ENCODE measurements at regions not wholly inside any gene's neighbourhood (a gene's known extent, or its start where the extent isn't known, plus 50 kb on each side); places are given as distances from the start of the nearest gene placed in this dataset.
"Not testable (repeated sequence)": the region's sequence is repeated elsewhere in the genome, so short reads cannot be mapped to it uniquely, and the experiment has no call there.

DNA sequence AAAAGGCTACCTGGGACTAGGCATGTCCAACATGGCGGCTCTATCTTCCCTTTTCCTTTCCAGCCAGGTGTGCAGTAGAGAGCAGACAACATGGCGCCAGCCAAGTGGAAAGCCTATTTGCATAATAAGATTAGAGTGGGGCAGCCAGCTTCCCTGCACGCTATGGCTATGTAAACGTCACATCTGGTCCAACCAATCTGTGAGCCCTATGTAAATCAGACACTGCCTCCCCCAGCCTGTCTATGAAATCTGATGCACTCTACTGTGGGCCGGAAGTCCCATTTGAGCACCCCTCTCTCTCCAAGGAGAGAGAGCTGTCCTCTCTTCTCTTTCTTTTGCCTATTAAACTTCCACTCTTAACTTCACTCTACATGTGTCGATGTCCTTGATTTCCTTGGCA lies 984.9 kb upstream of the AUTS2 start:
- no peak for DNase-seq (ENCODE audit: low read depth)
- no peak overlapping the region for H3K4me3 ChIP-seq (ENCODE audit: low read depth, low read length)
- no peak for TF ChIP-seq CTCF (IDR thresholded peaks at IDR 0.05; ENCODE audit: insufficient read depth, low read depth, low read length, missing control alignments)

DNA sequence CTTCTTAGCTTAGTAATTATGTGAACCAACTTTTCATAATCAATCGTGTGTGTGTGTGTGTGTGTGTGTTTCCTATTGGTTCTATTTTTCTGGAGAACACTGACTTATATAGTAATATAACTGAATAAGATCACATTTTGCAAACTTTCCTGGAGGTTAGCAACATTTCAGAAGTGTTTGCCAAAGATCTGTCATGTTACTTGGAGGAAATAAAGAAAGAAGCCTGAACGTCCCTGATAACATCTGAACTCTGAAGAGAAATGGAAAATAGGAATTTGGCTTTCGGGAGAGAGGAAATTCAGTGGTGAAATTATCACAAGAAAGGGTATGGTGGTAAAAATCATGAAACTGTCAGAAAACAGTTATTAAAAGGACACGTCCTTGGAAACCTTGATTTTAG lies 984.4 kb upstream of the AUTS2 start:
- TF ChIP-seq CTCF (IDR thresholded peaks at IDR 0.05; ENCODE audit: insufficient read depth, low read depth, low read length, missing control alignments), result no peak
- no peak for DNase-seq (ENCODE audit: low read depth)

GRCh38 chr7:68619526-68619925 lies 978.7 kb upstream of the AUTS2 start:
- TF ChIP-seq CTCF (IDR thresholded peaks at IDR 0.05; ENCODE audit: insufficient read depth, low read depth, low read length, missing control alignments), result no peak
- no peak overlapping the region for H3K4me3 ChIP-seq (ENCODE audit: low read depth, low read length)

More for the DNA sequence above, 984.4 kb upstream of the AUTS2 start:
- no peak overlapping the region for H3K4me3 ChIP-seq (ENCODE audit: low read depth, low read length)

DNA sequence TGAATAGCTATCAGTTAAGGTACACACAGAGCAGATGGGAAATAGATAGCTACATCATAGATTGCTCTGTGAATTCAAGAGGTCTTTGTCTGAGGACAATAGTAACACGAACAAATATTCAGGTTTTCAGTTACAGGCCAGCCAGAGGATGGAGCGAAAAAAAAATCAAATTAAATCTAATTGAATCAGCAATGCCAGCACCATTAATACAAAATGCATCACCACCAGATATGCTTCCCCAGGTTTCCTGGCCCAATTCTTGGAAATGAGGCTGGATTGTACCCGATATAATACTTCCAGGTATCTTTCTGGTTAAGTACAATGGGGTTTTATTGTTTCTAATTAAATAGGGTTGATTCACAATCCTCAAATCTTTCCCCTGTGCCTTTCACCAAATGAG lies 975.8 kb upstream of the AUTS2 start:
- DNase-seq (ENCODE audit: low read depth), result no peak
- no peak for TF ChIP-seq CTCF (IDR thresholded peaks at IDR 0.05; ENCODE audit: insufficient read depth, low read depth, low read length, missing control alignments)
- no peak overlapping the region for H3K4me3 ChIP-seq (ENCODE audit: low read depth, low read length)

More at GRCh38 chr7:68619526-68619925, 978.7 kb upstream of the AUTS2 start:
- DNase-seq (ENCODE audit: low read depth), result no peak

DNA sequence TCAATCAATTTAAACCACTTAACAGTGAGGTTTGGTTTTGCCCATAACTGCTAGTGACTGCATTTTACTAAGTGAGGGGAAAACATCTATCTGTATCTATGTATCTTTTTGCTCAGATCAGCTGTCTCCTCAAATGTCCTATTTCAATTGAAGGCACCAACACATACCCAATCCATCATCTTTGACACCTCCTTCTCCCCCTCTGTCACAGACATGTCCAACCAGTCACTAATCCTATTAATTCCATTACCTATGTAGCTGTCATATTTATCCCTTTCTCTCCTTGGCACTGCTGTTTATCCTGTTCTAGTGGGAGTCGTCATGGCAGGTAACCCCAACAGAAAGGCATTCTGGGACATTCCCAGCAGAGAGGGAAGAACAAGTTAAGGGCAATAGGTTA lies 975.2 kb upstream of the AUTS2 start:
- H3K4me3 ChIP-seq (ENCODE audit: low read depth, low read length), result no peak overlapping the region
- no peak for TF ChIP-seq CTCF (IDR thresholded peaks at IDR 0.05; ENCODE audit: insufficient read depth, low read depth, low read length, missing control alignments)
- DNase-seq (ENCODE audit: low read depth), result no peak

DNA sequence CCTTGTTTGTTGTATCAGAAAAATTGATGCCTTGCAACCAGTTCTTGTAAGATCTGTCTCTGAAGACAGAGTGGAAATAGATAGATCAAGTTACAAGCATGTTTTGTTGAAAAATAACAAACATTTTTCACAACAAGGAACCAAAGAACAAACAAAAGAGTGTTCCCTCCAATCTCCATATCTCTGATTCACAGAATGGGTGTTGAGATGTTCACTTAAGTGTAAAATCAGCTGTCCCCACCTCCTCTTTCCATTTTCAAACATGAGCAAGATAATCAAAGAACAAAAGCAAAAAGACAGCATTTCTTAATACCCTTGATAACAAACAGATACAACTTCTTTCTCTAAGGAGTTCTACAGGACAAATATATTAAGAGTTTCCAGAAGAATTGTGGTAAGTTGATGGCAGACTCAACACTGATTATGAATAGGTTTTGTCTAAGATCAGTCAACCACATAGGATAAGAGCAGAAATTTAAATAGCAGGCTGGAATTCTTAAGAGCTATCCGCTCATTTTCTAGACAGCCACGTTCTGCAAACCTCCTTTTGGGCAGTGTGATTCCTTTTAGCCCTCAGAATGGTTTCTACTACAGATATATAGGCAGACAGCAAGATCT lies 970.9 kb upstream of the AUTS2 start:
- H3K4me3 ChIP-seq (ENCODE audit: low read depth, low read length), result no peak overlapping the region
- DNase-seq (ENCODE audit: low read depth), result no peak
- TF ChIP-seq CTCF (IDR thresholded peaks at IDR 0.05; ENCODE audit: insufficient read depth, low read depth, low read length, missing control alignments), result no peak

DNA sequence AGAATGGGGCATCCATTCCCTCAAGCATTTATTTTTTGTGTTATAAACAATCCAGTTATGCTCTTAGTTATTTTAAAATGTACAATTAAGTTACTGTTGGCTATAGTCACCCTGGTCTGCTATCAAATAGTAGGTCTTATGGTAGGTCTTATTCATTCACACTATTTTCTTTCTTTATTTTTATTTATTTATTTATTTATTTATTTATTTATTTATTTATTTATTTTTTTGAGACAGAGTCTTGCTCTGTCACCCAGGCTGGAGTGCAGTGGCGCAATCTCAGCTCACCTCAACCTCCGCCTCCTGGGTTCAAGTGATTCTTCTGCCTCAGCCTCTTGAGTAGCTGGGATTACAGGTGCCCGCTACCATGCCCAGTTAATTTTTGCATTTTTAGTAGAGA lies 967.4 kb upstream of the AUTS2 start:
- DNase-seq (ENCODE audit: low read depth); H3K4me3 ChIP-seq (ENCODE audit: low read depth, low read length): not testable (repeated sequence)

Data from GM12865 (cell line).